Gastrocnemius medialis (tissue), 4 donors: ENCODE measurements at regions not wholly inside any gene's neighbourhood (a gene's known extent, or its start where the extent isn't known, plus 50 kb on each side); places are given as distances from the start of the nearest gene placed in this dataset.

ENCODE experiments used
- ATAC-seq, 2 donors: fragments of 150-250 bp; one replicate each; pipeline ENCODE4 v1.9.1; 2016
- DNase-seq, 2 donors: peaks; one replicate each; pipeline ENCODE4 v3.0.0-alpha.2; 2019
- H3K27ac ChIP-seq, 4 donors: fragments of 200-600 bp; sonication (generic); 1 replicate in 1 of 4; 2 replicates in 3 of 4; pipeline ENCODE4 v1.5.1; 2016 to 2018; ENCODE audit warnings: mild to moderate bottlenecking in 2 of 4, moderate library complexity in 1 of 4
- H3K27me3 ChIP-seq, 3 donors: fragments of 200-600 bp; sonication (generic) in 2 of 3; 1 replicate in 1 of 3; 2 replicates in 2 of 3; pipeline versions ENCODE4 v1.5.1 to v1.6.0; 2016 to 2019; ENCODE audit warnings: mild to moderate bottlenecking in 1 of 3, moderate library complexity in 1 of 3
- H3K36me3 ChIP-seq, 2 donors: fragments of 200-600 bp; sonication (generic) in 1 of 2; one replicate each; pipeline ENCODE4 v1.5.1; 2017 to 2018
- H3K4me1 ChIP-seq, 2 donors: fragments of 200-600 bp; sonication (generic) in 1 of 2; one replicate each; pipeline ENCODE4 v1.5.1; 2016 to 2017; ENCODE audit warnings: mild to moderate bottlenecking in 2 of 2
- H3K4me3 ChIP-seq, 4 donors: fragments of 200-600 bp; sonication (generic) in 3 of 4; 1 replicate in 1 of 4; 2 replicates in 3 of 4; pipeline ENCODE4 v1.5.1; 2016 to 2019; ENCODE audit warnings: mild to moderate bottlenecking in 2 of 4
- H3K9me3 ChIP-seq, 3 donors: fragments of 200-600 bp; sonication (generic) in 2 of 3; 1 replicate in 1 of 3; 2 replicates in 2 of 3; pipeline ENCODE4 v1.5.1; 2016 to 2019
- POLR2A ChIP-seq, 2 donors: fragments of 450-650 bp; IDR thresholded peaks; one replicate each; pipeline ENCODE4 v1.6.1; 2017; ENCODE audit warnings: antibody characterized with exemption in 2 of 2, mild to moderate bottlenecking in 2 of 2, moderate library complexity in 2 of 2
- in situ Hi-C, 4 donors: fragments of 200-750 bp; cut with MboI; loops; one replicate each; pipeline versions ENCODE4 v1.15.0 to v1.8.0; 2017; ENCODE audit warnings: low sequenced_read_pairs in 4 of 4
- intact Hi-C: fragments of 100-400 bp; cut with DNase I; formaldehyde crosslinking; loops from one replicate; pipeline ENCODE4 v1.15.1; 2023; ENCODE audit warnings: low total_unique reads
- TF ChIP-seq, protein P1 (sequence below), 5 experiments: fragments of 450-650 bp in 3 of 5; fragments of 200-600 bp in 2 of 5; sonication (generic) in 2 of 5; IDR thresholded peaks in 4 of 5; conservative IDR thresholded peaks in 1 of 5; 1 replicate in 4 of 5; 2 replicates in 1 of 5; pipeline ENCODE4 v1.5.1; 2016 to 2019; ENCODE audit warnings: antibody characterized with exemption in 5 of 5, mild to moderate bottlenecking in 3 of 5, moderate library complexity in 3 of 5

DNA sequence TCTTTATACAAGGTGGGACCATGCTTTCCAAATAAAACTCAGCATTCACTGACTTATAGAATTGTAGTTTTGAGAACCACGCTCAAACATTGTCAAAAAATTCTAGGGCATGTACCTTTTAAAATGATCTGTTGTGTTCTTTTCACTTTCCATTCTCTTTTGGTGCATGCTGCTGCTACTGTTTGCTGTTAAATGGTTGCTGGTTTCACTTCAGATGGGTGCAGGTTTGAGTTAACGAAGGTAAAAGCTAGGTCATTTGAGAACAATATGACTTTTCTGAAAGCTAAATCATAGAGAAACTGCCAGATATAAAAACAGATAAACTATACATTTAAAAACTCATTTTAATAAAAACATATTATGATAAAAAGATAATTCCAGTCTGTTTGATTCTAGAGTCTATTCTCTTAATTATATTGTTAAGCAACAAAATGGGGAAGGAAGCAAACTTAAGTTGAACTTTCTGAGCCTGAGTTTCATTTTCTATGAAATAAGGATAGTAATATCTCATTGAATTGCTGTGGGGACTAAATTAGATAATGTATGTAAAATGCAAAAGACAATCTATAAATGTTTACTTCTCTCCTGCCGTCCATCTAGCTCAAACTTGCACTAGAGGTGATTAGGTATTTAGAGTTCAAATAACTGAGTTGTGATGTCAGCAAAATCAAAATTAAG lies 82.4 kb downstream of the OXSM start:
- in situ Hi-C loops (loop anchor here in 1 of 4 donors (25.0 kb wide), 1 partner anchor 210 kb away; the partner anchor contains the start of gene TOP2B), intact Hi-C loops (no loop called here)
- H3K9me3 ChIP-seq, result no peaks in the 10 kb centered on the region
- TF ChIP-seq, protein P1, sequence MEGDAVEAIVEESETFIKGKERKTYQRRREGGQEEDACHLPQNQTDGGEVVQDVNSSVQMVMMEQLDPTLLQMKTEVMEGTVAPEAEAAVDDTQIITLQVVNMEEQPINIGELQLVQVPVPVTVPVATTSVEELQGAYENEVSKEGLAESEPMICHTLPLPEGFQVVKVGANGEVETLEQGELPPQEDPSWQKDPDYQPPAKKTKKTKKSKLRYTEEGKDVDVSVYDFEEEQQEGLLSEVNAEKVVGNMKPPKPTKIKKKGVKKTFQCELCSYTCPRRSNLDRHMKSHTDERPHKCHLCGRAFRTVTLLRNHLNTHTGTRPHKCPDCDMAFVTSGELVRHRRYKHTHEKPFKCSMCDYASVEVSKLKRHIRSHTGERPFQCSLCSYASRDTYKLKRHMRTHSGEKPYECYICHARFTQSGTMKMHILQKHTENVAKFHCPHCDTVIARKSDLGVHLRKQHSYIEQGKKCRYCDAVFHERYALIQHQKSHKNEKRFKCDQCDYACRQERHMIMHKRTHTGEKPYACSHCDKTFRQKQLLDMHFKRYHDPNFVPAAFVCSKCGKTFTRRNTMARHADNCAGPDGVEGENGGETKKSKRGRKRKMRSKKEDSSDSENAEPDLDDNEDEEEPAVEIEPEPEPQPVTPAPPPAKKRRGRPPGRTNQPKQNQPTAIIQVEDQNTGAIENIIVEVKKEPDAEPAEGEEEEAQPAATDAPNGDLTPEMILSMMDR (IDR thresholded peaks at IDR 0.05 in 4 of 5, conservative IDR thresholded peaks at IDR 0.05 in 1 of 5), result no peak
- TF ChIP-seq POLR2A (IDR thresholded peaks at IDR 0.05), result no peak
- H3K36me3 ChIP-seq, result no peaks in the 10 kb centered on the region
- DNase-seq (no peak), ATAC-seq (no peak)
- H3K4me1 ChIP-seq, result no peaks in the 10 kb centered on the region
- no peaks in the 10 kb centered on the region for H3K27me3 ChIP-seq
- H3K4me3 ChIP-seq, result no peak overlapping the region
- H3K27ac ChIP-seq, result no peak overlapping the region

DNA sequence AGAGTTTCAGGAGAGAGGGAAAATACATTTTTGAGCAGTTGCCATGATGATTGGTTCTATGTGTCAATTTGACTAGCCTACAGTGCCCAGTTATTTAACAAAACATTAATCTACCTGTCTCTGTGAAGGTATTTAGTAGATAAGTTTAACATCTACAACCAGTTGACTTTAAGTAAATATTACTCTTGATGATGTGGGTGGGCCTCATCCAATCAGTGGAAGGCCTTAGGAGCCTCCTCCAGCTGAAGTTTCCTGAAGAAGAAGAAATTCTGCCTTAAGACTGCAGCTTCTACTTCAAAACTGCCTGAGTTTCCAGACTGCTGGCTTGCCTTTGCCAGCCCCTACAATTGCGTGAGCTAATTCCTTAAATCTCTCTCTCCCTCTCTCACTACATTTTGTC lies 93.6 kb downstream of the OXSM start:
- TF ChIP-seq, protein P1 (IDR thresholded peaks at IDR 0.05 in 4 of 5, conservative IDR thresholded peaks at IDR 0.05 in 1 of 5), result no peak
- TF ChIP-seq POLR2A (IDR thresholded peaks at IDR 0.05), result no peak
- intact Hi-C loops, result no loop called here

DNA sequence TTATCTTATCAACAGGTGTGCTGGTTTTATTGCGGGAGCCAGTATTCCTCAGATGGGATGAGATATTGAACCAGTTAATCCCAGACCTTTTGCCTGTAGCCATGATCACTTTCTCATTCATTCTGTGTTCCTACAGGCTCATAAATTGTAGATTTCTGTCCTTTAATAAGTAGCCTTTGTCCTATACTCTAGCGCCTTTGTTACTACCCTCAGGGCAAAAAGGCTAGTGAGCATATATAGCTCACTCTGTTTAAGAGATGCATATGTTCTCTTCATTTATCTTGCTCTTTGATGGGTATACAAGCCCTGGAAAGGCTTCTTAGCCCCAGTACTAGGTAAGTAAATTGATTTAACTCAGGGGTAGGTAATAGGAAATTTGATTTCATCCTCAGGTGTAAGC lies 95.1 kb downstream of the OXSM start:
- in situ Hi-C loops (no loop called here), intact Hi-C loops (no loop called here)
- Histone ChIP-seq H3K9me3 (no peaks in the 10 kb centered on the region), H3K27me3 (no peaks in the 10 kb centered on the region), H3K4me3 (no peak overlapping the region), H3K4me1 (no peaks in the 10 kb centered on the region), H3K36me3 (no peaks in the 10 kb centered on the region), H3K27ac (no peak overlapping the region)
- DNase-seq, result no peak
- no peak for TF ChIP-seq POLR2A (IDR thresholded peaks at IDR 0.05)
- TF ChIP-seq, protein P1 (IDR thresholded peaks at IDR 0.05 in 4 of 5, conservative IDR thresholded peaks at IDR 0.05 in 1 of 5), result no peak
- ATAC-seq, result no peak

More for the DNA sequence above, 93.6 kb downstream of the OXSM start:
- DNase-seq (no peak), ATAC-seq (no peak)
- no peak overlapping the region for H3K4me3 ChIP-seq
- H3K27me3 ChIP-seq, result no peaks in the 10 kb centered on the region
- H3K4me1 ChIP-seq, result no peaks in the 10 kb centered on the region
- H3K27ac ChIP-seq, result no peak overlapping the region
- no peaks in the 10 kb centered on the region for H3K9me3 ChIP-seq
- H3K36me3 ChIP-seq, result no peaks in the 10 kb centered on the region
- in situ Hi-C loops, result no loop called here

DNA sequence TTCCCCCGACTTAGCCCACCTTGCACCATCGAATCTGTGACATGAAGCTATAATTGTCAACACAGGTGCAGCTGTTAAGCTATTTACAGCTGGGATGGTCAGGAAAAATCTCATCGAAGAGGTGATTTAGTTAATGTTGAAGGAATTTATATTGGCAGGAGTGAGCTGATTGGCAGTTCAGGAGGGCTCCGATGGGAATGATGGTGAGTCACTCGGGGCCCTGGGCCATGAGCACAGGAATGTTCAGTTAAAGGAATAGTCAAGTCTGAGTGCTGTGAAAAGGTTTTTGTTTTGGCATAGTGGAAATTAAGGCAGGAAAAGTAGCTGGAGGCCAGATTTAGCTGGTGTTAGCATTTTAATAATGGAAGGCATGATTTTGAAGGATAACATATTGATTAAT lies 95.7 kb downstream of the OXSM start:
- no peak for TF ChIP-seq POLR2A (IDR thresholded peaks at IDR 0.05)
- TF ChIP-seq, protein P1 (IDR thresholded peaks at IDR 0.05 in 4 of 5, conservative IDR thresholded peaks at IDR 0.05 in 1 of 5), result no peak
- H3K4me3 ChIP-seq, result no peak overlapping the region
- no peaks in the 10 kb centered on the region for H3K36me3 ChIP-seq
- H3K4me1 ChIP-seq, result no peaks in the 10 kb centered on the region
- in situ Hi-C loops, result no loop called here
- intact Hi-C loops, result no loop called here
- no peak for ATAC-seq
- DNase-seq, result no peak
- no peaks in the 10 kb centered on the region for H3K9me3 ChIP-seq
- no peaks in the 10 kb centered on the region for H3K27me3 ChIP-seq
- no peak overlapping the region for H3K27ac ChIP-seq

DNA sequence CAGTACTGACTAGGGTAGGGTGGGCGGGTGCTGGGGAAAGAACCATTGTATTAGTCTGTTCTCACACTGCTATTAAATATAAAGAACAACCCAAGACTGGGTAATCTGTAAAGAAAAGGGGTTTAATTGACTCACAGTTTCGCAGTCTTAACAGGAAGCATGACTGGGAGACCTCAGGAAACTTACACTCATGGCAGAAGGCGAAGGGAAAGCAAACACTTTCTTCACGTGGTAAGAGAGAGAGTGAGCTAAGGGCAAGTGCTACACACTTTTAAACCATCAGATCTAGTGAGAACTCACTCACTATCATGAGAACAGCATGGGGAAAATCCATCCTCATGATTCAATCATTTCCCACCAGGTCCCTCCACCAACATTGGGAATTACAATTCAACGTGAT lies 98.0 kb downstream of the OXSM start:
- DNase-seq, result no peak
- Histone ChIP-seq H3K4me3 (no peak overlapping the region), H3K9me3 (no peaks in the 10 kb centered on the region), H3K27me3 (no peaks in the 10 kb centered on the region), H3K4me1 (no peaks in the 10 kb centered on the region), H3K27ac (no peak overlapping the region), H3K36me3 (no peaks in the 10 kb centered on the region)
- TF ChIP-seq, protein P1 (IDR thresholded peaks at IDR 0.05 in 4 of 5, conservative IDR thresholded peaks at IDR 0.05 in 1 of 5), result no peak
- TF ChIP-seq POLR2A (IDR thresholded peaks at IDR 0.05), result no peak
- in situ Hi-C loops (no loop called here), intact Hi-C loops (no loop called here)
- ATAC-seq, result no peak
